Glomerular visceral epithelial cell (primary cell): ENCODE measurements at regions not wholly inside any gene's neighbourhood (a gene's known extent, or its start where the extent isn't known, plus 50 kb on each side); places are given as distances from the start of the nearest gene placed in this dataset.
"Not testable (repeated sequence)": the region's sequence is repeated elsewhere in the genome, so short reads cannot be mapped to it uniquely, and the experiment has no call there.

ENCODE experiments used
- DNase-seq: peaks from one replicate; pipeline ENCODE4 v3.0.0-alpha.2; 2016; ENCODE audit errors: extremely low spot score

DNA sequence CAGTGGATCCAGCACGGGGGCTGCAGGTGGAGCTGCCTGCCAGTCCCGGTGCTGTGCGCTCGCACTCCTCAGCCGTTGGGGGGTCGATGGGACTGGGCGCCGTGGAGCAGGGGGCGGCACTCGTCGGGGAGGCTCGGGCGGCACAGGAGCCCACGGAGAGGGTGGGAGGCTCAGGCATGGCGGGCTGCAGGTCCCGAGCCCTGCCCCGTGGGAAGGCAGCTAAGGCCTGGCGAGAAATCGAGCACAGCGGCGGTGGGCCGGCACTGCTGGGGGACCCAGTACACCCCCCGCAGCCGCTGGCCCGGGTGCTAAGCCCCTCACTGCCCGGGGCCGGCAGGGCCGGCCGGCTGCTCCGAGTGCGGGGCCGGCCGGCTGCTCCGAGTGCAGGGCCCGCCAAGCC is 52.3 kb upstream of the MARK1 start:
- not testable (repeated sequence) for DNase-seq

DNA sequence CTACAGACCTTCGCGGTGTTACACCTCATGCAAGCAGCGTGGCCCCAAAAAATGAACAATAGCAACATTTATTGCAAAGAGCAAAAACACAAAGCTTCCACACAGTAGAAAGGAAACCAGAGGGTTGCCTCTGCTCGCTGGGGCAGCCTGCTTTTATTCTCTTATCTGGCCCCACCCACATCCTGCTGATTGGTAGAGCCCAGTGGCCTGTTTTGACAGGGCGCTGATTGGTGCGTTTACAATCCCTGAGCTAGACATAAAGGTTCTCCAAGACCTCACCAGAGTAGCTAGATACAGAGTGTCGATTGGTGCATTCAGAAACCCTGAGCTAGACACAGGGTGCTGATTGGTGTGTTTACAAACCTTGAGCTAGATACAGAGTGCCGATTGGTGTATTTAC is 52.8 kb upstream of the MARK1 start:
- not testable (repeated sequence) for DNase-seq

DNA sequence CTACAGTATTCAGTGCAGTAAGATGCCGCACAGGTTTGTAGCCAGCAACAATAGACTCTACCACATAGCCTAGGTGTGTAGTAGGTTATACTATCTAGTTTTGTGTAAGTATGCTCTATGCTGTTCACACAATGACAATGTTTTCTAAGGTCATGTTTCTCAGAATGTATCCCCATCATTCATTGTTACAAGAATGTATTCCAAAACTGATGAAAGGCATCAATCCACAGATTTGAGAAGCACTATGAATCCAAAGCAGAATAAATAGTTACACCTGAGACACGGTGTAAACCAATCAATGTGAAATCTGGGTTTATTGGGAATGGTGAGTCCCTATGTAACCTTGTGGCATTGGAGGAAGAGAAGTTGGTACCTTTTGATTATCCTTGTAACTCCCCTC is 54.5 kb upstream of the MARK1 start:
- DNase-seq = no peak

GRCh38 chr1:220462752-220463151 is 65.2 kb upstream of the MARK1 start:
- no peak for DNase-seq

GRCh38 chr1:220458936-220459335 is 69.0 kb upstream of the MARK1 start:
- DNase-seq = no peak

- DNase-seq = no peak
Measured at GRCh38 chr1:220457957-220458609, 69.9 kb upstream of the MARK1 start.

DNA sequence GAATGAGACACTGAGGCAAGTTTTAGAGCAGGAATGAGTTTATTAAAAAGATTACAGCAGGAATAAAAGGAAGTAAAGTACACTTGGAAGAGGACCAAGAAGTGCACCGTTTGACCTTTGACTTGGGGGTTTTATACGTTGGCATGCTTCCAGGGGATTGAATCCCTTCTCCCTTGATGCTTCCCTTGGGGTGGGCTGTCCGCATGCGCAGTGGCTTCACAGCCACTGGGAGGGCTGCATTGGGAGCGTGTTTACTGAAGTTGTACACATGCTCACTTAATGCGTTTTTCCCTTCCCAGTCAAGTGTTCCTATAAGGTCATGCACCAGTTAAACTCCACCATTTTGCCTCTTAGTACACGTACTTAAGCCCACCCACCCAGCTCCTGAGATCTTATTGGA is 72.4 kb upstream of the MARK1 start:
- no peak for DNase-seq

GRCh38 chr1:220454155-220454777 is 73.7 kb upstream of the MARK1 start:
- DNase-seq = no peak

DNA sequence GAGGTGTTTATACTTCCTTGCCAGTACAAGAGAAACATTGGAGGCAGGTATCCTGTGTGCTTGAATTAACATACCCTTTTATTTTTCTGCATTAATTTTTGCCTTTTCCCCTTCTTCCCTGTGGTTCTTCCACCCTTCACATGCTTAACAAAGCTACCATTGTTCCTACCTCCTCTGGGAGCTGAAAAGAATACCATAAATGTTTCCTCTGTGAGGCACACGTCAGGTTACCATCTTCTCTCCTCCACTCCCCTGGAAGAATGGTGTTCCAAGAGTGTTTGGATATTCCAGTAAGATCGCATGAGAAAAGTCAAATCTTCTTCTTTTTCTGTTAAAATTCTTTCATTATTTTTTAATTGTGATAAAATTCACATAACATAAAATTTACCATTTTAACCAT is 74.6 kb upstream of the MARK1 start:
- DNase-seq = no peak

DNA sequence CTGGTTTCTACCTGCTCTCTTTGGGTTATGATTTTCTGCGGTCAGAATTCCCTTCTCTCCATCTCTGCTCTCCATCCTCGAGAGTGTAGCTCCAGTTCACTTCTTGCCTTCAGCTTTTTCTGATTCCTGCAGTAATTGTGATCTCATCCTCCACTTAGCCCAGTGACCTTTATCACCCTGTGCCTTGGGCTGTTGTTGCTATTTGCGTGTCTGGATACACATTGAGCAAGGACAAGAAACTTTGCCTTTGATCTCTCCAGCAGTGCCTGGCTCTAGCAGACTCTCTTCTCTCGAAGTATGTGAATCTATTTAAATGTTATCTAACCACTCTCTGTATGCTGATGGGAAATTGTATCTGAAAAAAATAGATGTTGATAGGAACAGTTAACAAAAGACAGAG is 76.4 kb upstream of the MARK1 start:
- DNase-seq = no peak

DNA sequence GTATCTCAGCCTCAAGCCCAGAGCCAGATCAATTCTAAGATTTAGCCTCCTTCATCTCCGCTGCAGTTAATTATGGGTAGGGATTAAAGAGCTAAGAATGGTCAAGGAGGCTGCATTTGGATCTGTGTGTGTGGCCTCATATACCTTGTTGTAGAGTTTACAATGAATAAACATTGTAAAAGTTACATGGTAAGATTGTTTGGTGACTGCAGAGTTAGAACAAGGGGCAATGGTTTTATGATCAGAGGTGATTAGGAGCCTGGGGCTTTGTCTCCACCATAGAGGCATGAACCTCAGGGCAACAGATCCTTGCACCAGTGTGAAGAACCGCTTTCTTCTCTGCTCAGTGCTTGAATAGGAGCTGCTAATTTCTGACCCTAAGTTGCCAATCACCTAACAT is 77.0 kb upstream of the MARK1 start:
- DNase-seq = no peak

DNA sequence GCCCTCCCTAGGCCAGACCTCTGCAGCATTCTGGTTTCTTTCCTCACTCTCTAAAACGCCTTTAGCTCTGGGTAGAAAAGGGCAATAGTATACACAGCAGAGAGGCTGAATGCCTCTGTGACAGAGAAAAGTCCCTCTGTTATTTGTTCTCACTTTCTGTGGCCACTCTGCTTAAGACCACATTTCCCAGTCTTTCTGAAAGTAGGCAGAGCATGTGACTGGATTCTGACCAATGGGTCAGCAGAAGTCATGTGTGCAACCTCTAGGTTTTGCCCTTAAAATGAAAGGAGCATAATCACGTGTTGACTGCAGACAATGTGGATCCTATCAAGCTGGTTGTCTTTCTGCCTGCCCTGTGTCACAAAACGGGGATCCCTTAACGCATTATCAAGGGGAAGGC is 79.7 kb upstream of the MARK1 start:
- DNase-seq = no peak

GRCh38 chr1:220444586-220444985 is 83.3 kb upstream of the MARK1 start:
- DNase-seq = not testable (repeated sequence)

DNA sequence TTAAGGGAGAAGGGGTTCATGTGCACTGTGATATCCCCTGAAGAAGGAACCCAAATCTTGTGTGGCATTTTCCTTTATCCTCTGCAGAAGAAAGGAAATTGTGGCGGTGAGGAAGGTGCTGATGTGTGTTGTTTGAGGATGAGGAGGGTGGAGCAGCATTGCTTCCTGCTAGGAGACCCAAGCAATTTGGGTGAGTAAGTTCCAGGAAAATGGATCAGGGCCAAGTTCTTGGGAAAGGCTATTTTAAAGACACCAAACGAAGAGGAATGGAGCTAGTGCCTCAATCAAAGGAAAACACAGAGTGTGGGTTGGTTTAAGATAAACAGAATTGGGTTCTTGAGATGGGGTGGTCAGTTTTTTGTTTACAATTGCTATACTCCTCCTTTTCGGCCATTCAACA is 86.7 kb upstream of the MARK1 start:
- no peak for DNase-seq

GRCh38 chr1:220438741-220439140 is 89.2 kb upstream of the MARK1 start:
- DNase-seq = no peak

GRCh38 chr1:220432408-220432807 is 95.5 kb upstream of the MARK1 start:
- DNase-seq = no peak

- DNase-seq = no peak
Measured at GRCh38 chr1:220431554-220432239, 96.2 kb upstream of the MARK1 start.

DNA sequence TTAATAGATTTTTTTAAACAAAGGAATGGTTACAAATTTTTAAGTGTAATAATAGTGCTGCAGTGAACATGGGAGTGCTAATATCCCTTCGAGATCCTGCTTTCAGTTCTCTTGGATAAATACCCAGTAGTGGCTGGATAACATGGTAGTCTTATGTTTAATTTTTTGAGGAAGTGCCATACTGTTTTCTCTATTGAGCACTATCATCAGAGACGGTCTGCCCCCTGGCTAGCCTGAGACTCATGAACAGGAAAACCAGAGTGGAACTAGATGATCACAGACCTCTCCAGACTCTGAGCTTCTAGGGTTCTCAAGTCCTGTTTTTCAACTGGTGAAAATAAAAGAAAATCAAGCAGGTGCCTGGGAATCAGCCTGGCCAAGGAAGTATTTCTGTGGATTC is 97.3 kb upstream of the MARK1 start:
- DNase-seq = no peak

DNA sequence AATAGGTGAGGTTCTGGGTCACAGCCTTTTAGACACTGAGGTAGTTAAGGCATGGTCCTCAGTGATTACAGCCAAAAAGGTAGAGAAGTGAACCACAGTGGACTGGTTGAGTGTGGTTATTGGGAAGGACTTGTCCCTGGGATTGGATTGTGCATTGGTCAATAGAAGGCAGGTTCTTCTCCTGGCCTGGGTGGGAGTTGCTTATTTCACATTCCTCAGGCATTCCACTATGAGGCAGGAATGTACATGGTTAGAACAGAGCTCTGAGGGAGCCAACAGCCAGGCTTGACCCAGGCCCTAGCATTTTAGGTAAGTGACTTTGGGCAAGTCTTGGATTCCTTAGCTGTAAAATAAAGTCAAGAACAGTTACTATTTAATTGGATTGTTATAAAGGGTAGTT is 97.9 kb upstream of the MARK1 start:
- no peak for DNase-seq

GRCh38 chr1:220426989-220427388 is 100.9 kb upstream of the MARK1 start:
- no peak for DNase-seq

DNA sequence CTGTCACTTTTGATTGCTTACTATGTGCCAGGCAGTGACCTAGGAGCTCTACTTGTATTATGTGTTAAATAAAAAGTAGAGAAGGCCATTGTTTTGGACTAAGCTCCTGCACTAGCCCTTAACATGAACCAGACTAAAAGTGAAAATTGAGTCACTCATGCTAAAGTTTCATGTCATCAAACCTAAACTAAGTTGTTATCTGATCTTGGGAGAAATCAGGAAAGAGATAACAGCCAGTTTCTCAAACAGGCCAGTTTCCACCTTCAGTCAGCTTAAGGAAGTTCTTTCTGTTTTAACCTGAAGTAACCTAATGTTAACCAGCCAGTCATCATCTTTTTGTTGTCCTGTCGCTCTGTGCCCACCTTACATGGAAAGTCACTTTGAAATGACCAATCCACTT is 102.1 kb upstream of the MARK1 start:
- DNase-seq = no peak

GRCh38 chr1:220421508-220421907 is 106.4 kb upstream of the MARK1 start:
- DNase-seq = no peak

DNA sequence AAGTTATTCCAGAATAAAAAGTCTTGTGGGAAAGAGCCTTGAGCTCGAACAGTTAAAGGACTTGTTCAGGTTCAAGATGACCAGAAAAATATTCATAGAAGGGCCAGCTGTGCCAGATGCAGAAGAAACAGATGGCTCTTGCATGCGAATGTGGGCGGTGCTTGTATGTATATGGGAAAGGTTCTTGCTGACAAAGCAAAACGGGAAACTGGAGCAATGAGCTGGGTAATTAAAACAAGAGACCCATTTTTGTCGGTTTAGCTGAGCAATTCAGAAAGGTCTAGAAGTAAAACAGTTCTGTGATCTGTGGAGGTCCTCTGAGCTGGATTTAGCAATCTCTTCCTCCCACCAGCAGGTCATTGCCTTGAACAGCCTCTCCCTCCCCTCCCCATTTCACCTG is 107.2 kb upstream of the MARK1 start:
- no peak for DNase-seq
